WERI-Rb-1 (cell line): ENCODE measurements at regions not wholly inside any gene's neighbourhood (a gene's known extent, or its start where the extent isn't known, plus 50 kb on each side); places are given as distances from the start of the nearest gene placed in this dataset.

Experiments used
- DNase-seq: peaks from one replicate; pipeline ENCODE4 v3.0.0-alpha.2; 2020
- H3K27ac ChIP-seq: fragments of 250-450 bp; sonication (Bioruptor Pico); 2 replicates; pipeline ENCODE4 v1.5.1; 2020; ENCODE audit warnings: mild to moderate bottlenecking, moderate library complexity
- H3K27me3 ChIP-seq: fragments of 250-450 bp; sonication (Bioruptor Pico); 2 replicates; pipeline ENCODE4 v1.5.1; 2021; ENCODE audit warnings: mild to moderate bottlenecking, low read depth, moderate library complexity; ENCODE audit not compliant: insufficient read depth, severe bottlenecking
- H3K36me3 ChIP-seq: fragments of 250-450 bp; sonication (Bioruptor Pico); 2 replicates; pipeline ENCODE4 v1.5.1; 2020; ENCODE audit warnings: mild to moderate bottlenecking, moderate library complexity
- H3K4me3 ChIP-seq: 2 replicates; pipeline ENCODE4 v1.5.1; 2011; ENCODE audit warnings: low read depth, mild to moderate bottlenecking, control low read depth, low read length
- H3K9me3 ChIP-seq: fragments of 250-450 bp; sonication (Bioruptor Pico); 2 replicates; pipeline ENCODE4 v1.5.1; 2021; ENCODE audit warnings: mild to moderate bottlenecking, moderate library complexity; ENCODE audit not compliant: severe bottlenecking
- CTCF ChIP-seq: IDR thresholded peaks from 2 replicates; pipeline ENCODE4 v1.5.1; 2011; ENCODE audit warnings: low read depth, mild to moderate bottlenecking, control low read depth, inconsistent platforms, low read length

GRCh38 chr4:79584902-79585301, 176.9 kb upstream of the GK2 start:
- TF ChIP-seq CTCF = no peak
- no peaks in the 10 kb centered on the region for H3K27me3 ChIP-seq
- H3K27ac ChIP-seq = no peak overlapping the region
- H3K9me3 ChIP-seq = no peaks in the 10 kb centered on the region
- no peaks in the 10 kb centered on the region for H3K36me3 ChIP-seq
- no peak for DNase-seq
- H3K4me3 ChIP-seq = no peak overlapping the region

GRCh38 chr4:79584352-79584751, 176.3 kb upstream of the GK2 start:
- no peak for DNase-seq
- Histone ChIP-seq H3K36me3 (no peaks in the 10 kb centered on the region), H3K27ac (no peak overlapping the region), H3K4me3 (no peak overlapping the region), H3K27me3 (no peaks in the 10 kb centered on the region), H3K9me3 (no peaks in the 10 kb centered on the region)
- no peak for TF ChIP-seq CTCF

GRCh38 chr4:79578606-79579005, 170.6 kb upstream of the GK2 start:
- TF ChIP-seq CTCF = no peak
- DNase-seq = no peak
- Histone ChIP-seq H3K9me3 (no peaks in the 10 kb centered on the region), H3K4me3 (no peak overlapping the region), H3K36me3 (no peaks in the 10 kb centered on the region), H3K27me3 (no peaks in the 10 kb centered on the region), H3K27ac (no peak overlapping the region)

- no peak overlapping the region for H3K4me3 ChIP-seq
- H3K36me3 ChIP-seq = no peaks in the 10 kb centered on the region
- DNase-seq = peak; percentile 66
- H3K27ac ChIP-seq = no peak overlapping the region
- peak; percentile 67 for TF ChIP-seq CTCF
- H3K27me3 ChIP-seq = no peaks in the 10 kb centered on the region
- no peaks in the 10 kb centered on the region for H3K9me3 ChIP-seq
Measured at GRCh38 chr4:79576429-79576753, 168.4 kb upstream of the GK2 start.

- no peak for TF ChIP-seq CTCF
- Histone ChIP-seq H3K27ac (peak overlapping the region; percentile 47), H3K27me3 (no peaks in the 10 kb centered on the region), H3K9me3 (no peaks in the 10 kb centered on the region), H3K36me3 (no peaks in the 10 kb centered on the region), H3K4me3 (no peak overlapping the region)
- DNase-seq = no peak
Measured at GRCh38 chr4:79575709-79576428, 167.8 kb upstream of the GK2 start.
